GM19099 (cell line): ENCODE measurements at regions not wholly inside any gene's neighbourhood (a gene's known extent, or its start where the extent isn't known, plus 50 kb on each side); places are given as distances from the start of the nearest gene placed in this dataset.

Experiments used
- POLR2A ChIP-seq: IDR thresholded peaks from 3 replicates; pipeline ENCODE4 v1.6.1; 2011; ENCODE audit warnings: low read depth; ENCODE audit not compliant: insufficient read length; ENCODE audit errors: extremely low read depth

DNA sequence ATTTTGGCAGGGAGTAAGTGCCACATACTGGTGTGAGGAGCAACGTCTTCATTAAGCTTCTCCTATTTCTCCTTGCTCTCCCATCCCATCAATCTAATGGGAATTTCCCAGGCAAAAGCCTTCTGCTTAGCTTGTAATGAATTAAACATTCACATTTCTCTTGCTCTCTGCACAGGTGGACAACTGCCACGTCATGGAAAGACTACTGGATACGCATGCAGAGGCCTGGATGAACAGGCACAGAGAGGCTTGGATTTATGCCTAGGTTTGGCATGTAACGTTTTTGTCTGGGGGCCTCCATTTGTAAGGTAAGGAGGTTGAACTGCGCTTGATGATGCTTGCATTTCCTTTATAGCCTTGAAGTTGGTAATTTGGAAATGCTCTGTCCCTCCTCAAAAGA, 374.8 kb downstream of the KLF12 start:
- TF ChIP-seq POLR2A, result no peak

DNA sequence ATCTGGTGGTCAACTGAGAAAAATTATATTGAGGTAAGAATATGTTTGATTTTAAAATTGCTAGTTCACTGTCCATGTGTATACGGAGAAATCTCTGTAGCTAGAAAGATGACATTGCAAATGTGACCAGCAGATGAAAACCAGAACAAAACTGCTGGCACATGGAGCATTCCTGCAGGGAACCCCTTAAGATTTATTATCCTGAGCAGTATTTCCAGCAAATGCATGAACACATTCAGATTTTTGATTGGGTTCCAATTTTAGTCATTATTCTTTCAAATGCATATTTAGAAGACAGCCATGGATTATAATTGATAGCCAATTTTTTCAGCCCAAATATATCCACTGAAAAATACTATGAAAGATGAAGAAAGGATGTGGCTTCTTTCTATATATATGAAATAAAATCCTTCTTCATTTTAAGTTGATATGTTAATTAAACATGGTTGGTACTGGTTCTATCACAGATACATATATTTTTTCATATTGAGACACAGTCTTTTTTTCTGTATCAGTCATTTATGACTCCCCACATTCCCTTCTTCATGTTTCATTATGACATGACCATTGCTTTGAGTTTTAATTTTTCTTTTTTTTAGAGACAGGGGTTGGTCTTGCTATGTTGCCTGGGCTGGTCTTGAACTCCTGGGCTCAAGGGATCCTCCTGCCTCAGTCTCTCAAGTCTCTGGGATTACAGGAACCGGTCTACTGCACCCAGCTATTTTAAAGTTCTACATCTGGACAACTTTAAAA, 376.5 kb downstream of the KLF12 start:
- no peak for TF ChIP-seq POLR2A

DNA sequence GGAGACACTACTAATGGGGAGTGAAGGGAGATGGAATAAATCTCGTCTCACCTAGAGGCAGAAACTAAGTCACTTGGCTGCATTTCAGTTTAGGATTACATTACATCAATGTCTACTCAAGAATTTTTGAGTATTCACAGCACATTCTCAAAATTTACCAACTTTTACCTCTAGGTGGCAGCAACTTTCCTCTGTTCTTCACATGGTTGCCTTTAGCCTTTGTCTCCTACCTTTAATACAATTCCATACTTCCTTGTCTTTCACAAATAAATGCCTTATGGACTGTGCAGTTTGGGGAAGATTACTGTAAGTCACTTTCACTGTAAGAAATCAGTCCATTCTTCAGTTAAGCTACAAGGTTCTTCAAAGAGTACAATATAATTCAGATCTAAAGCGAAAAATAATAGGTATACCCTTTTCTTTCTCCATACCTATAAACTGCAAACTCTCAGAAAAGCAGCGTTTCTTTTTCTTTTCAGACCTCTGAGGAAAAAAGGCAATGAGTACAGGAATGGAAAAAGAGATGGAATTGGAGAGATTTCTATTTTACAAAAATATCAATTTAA, 379.4 kb downstream of the KLF12 start:
- no peak for TF ChIP-seq POLR2A

DNA sequence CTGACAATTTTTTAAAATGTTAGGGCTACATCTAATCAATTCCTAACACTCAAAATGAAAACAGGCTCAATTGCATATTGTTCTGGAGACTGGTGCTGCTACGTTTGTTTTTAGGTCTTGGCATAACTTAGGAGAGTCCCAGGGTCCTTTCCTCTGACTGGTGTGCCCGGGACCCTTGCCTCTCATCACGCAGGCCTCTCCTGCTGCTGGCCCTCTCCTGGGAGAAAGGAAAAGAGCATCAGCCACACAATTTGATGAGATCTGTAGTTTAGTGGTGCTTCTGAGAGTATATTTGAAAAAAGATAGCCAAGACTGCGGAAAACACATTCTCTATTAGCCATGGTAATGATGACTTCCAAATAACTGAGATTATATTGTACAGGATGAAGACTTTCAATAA, 380.0 kb downstream of the KLF12 start:
- TF ChIP-seq POLR2A, result no peak

DNA sequence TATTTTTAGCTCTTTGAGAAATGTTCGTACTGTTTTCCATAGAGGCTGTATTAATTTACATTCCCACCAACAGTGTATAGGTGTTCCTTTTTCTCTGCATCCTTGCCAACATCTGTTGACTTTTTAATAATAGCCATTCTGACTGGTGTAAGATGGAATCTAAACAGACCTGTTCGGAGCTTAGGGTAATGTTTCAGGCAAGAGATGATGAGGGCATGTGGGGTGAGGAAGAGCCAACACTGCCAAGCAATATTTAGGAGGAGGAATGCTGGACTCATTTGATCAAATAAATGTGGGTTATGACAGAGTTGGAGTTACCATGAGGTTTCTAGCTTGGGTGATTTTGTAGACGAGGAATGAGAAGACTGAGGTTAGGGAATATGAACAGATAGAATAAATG, 382.9 kb downstream of the KLF12 start:
- TF ChIP-seq POLR2A, result no peak

DNA sequence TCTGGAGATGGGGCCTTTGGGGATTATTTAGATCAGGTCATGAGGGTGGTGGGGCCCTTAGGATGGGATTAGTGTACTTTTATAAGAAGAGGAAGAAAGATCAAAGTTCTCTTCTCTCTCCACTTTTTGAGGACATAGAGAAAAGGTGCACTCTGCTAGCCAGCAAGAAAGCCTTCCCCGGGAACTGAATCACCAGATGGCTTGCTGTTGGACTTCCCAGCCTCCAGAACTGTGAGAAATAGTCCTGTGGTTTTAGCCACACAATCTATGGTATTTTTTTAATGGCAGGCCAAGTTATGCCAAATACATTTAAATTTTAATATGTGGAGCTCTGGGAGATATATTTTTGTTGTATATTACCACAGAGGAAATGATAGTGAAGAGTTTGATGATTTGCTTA, 385.8 kb downstream of the KLF12 start:
- no peak for TF ChIP-seq POLR2A

DNA sequence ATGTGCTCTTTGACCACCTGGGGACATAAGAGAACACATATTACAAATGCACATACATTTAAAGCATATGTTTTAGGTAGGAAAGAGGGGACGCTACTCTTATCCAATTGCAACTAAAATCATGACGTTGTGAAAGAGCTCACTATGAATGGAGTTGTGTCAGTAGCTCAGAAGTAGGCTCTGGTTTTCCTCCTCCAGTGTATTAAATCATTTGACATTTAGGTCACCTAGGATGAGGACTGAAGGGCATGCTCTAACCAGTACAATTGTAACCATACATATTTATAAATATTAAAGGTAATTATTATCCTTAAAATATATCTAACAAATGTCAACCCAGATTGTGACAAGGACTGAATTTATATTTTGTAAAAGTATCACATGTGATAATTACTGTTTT, 389.0 kb downstream of the KLF12 start:
- no peak for TF ChIP-seq POLR2A

DNA sequence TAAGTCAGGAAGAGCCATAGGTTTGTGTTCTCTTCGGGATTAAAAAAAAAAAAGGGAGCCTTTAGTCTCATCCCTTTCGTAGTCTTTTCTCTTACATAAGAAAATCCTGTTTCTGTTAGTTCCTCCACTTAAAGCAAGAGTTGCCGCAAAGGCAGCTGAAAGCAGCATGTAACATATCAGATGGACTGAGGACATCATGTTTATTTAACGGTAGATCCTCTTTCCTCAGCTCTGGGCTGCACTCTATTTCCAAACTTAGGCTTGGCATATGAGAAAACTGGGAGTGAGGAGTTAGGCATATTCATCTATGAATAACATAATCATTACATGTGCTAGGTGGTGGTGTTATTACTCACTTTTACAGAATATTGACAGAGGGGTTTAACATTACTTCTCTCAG, 391.2 kb downstream of the KLF12 start:
- TF ChIP-seq POLR2A, result no peak

DNA sequence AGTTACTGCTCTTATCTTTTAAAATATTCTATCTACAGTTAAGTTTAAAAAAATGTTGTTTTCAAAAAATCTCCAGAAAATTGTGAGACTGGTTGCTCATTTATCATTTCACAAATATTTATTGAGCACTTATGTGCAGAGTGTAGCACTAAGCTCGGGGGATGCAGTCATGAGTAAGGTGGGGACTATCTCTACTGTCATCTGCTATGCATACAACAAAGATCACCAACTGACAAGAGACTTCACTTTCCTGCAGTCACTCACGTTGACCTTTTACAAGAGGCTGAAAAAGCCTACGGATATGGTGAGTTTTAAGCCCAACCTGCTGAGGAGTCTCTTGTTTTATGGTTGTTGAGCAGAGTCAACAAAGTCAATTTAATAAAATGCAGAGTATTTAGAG, 392.5 kb downstream of the KLF12 start:
- TF ChIP-seq POLR2A, result no peak

DNA sequence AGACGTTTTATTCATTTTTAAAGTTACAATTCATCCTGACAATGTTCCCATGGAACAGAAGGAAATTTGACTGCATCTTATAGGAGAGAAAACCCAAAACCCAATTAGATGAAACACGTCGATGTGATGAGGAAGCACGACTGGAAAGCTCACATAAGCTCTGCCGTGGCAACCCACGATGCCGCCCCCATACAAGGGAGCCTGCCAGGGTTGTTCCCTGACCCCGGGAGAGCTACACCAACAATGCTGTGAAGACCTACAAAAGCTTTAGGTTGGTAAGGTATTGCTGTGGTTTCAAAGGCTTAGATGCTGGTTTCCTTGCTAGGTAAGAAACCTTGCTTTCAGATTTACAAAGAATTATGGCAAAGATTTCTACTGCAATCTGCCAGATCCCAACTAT, 393.1 kb downstream of the KLF12 start:
- no peak for TF ChIP-seq POLR2A

DNA sequence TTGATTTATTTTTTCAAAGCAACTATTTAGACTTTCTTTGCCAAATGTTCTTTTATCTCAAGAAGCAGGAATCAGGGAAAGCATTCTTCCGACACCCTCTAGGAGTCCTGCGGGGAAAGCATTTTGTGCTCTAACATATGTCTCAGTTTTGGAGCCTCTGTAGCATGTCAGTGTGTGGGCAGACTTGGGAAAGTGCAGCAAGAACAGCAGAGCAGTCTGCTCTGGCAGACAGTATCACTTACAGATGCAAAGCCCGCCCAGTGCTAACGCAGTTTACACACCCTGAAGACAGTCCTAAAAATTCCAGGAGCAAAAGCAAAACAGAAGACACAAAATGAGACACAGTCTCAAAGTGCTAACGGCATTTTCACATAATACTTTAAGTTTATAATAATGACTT, 393.5 kb downstream of the KLF12 start:
- TF ChIP-seq POLR2A, result no peak

DNA sequence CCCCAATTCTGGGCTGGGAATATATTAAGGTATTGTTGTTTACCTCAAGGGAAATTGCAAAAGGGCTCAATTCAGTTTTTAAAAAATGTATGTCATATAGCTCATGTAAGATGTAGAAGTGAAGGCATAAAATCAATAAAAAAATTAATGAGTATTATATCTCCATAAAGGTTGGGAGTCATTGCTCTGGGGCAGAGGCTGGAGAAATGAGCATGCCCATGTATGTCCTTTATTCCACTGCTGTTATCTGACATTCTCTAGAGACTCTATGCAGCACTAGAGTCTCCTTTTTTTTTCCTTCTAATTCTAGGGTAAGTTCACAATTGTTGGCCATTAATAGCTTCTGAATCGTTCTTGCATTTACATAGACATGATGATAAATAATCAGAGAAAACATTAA, 394.8 kb downstream of the KLF12 start:
- no peak for TF ChIP-seq POLR2A

DNA sequence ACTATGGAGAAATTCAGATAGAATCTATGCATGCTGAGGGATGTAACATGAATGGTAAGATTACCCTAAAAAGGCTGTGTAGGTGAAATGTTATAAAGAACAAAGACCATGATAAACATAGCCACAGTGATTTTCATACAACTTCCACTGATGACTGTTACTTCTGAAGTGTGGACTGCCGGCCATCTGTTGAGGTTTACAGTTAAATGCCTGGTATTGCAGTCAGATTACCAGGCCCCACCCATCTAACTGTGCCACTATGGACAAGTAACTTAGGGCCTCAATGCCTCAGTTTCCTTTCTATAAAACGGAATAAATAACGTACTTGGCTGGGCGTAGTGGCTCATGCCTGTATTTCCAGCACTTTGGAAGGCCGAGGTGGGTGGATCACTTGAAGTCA, 395.6 kb downstream of the KLF12 start:
- TF ChIP-seq POLR2A, result no peak

DNA sequence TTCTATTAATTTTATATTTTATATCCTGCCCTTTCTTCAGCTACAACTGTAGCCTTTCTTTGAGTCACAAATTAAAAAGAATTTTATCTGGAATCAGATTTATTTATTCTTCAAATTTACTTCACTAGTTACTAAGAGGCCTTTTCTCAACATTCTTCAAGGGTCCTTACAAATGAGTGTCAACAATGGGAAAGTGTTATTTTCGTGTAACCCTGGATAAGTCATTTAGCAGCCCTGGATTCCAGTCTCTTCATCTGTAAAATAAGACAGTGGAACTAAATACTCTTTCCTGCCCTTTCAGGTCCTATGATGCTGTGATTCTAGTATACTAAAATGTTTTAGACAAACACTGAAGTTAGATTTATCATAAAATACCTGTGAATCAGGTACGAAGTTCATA, 397.0 kb downstream of the KLF12 start:
- no peak for TF ChIP-seq POLR2A

DNA sequence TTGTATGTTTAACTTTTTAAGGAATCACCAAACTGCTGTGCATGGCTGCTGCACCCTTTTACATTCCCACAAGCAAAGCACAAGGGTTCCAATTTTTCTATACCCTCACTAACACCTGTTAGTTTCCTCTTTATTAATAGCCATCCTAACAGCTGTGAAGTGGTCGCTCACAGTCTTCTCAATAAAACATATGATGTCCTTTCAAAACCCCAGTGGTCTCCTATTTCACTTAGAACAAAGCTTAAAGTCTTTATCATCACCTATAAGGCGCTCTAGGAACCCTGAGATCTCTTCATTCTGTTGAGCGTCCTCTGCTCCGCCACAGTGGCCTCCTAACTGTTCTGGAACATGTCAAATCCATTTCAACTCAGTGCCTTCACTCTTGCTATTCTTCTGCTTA, 400.5 kb downstream of the KLF12 start:
- no peak for TF ChIP-seq POLR2A

DNA sequence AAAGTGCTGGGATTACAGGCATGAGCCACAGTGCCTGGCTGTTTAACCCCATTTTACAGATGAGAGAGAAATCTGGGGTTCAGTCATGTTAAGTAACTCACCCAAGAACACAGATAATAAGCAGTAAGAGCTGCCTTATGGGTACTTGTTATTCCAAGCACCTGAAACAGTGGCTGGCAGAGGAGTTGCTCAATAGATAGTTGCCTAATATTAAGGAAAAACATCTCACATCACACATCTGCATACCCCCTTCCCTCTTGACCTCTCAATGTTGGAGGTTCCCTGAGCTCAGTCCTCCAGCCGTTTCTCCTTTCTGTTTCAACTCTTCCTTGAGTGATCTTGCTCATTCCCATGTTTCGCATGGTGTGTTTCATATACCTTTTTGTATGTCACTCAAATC, 401.9 kb downstream of the KLF12 start:
- no peak for TF ChIP-seq POLR2A

DNA sequence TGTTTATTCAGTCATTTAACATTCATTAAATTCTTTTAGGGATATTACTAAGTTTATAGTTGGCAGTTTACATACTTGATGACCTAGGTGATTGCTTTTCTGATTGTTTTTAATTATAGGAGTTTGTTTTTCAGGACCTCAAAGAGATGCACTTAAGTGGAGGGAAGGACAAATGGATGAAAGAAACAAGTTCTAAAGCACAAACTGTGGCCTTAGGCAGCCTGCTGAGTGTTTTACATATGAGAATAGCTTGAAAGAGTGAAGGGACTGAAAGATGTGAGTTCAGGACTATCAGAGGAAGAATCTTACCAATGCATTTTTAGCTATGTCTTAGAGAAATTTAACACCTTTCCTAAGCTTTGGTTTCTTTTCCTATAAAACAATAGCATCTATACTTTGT, 402.6 kb downstream of the KLF12 start:
- TF ChIP-seq POLR2A, result no peak
